ENCODE measurements at regions not wholly inside any gene's neighbourhood (a gene's known extent, or its start where the extent isn't known, plus 50 kb on each side); places are given as distances from the start of the nearest gene placed in this dataset.
A peak's percentile ranks its signal among the peaks of the same experiment; 100 is the strongest.

- DNase-seq (ENCODE audit: low read depth): no peak
- TF ChIP-seq, protein P1, sequence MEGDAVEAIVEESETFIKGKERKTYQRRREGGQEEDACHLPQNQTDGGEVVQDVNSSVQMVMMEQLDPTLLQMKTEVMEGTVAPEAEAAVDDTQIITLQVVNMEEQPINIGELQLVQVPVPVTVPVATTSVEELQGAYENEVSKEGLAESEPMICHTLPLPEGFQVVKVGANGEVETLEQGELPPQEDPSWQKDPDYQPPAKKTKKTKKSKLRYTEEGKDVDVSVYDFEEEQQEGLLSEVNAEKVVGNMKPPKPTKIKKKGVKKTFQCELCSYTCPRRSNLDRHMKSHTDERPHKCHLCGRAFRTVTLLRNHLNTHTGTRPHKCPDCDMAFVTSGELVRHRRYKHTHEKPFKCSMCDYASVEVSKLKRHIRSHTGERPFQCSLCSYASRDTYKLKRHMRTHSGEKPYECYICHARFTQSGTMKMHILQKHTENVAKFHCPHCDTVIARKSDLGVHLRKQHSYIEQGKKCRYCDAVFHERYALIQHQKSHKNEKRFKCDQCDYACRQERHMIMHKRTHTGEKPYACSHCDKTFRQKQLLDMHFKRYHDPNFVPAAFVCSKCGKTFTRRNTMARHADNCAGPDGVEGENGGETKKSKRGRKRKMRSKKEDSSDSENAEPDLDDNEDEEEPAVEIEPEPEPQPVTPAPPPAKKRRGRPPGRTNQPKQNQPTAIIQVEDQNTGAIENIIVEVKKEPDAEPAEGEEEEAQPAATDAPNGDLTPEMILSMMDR (conservative IDR thresholded peaks at IDR 0.05; ENCODE audit: low read depth, low read length): no peak
- no peak overlapping the region for H3K4me3 ChIP-seq (ENCODE audit: low read length)
Observed at GRCh38 chr11:116301141-116301540, 471.6 kb downstream of the BUD13 start.

GRCh38 chr11:116300232-116300631 is 472.6 kb downstream of the BUD13 start:
- H3K4me3 ChIP-seq (ENCODE audit: low read length): no peak overlapping the region
- TF ChIP-seq, protein P1 (conservative IDR thresholded peaks at IDR 0.05; ENCODE audit: low read depth, low read length): no peak
- DNase-seq (ENCODE audit: low read depth): no peak

DNA sequence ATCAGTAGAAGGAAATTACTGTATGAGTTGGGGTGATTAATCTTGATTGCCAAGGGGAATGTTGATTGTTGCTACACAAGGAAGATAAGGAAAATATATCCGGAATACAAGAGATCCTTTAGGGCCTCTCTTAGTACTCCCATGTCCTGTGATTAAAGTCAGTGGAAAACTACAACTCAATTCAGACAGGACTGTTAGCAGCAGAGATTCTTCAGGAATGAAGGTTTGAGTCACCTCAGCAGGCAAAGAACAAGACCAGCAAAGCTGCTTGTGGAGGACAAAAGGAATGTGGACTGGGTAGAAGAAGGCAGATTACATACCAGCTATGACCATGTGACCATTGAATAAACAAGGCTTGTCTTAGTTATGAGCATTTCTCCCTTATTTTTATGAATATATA is 478.2 kb downstream of the BUD13 start:
- DNase-seq (ENCODE audit: low read depth): peak; percentile 30
- TF ChIP-seq, protein P1 (conservative IDR thresholded peaks at IDR 0.05; ENCODE audit: low read depth, low read length): no peak
- H3K4me3 ChIP-seq (ENCODE audit: low read length): no peak overlapping the region

- no peak for DNase-seq (ENCODE audit: low read depth)
- TF ChIP-seq, protein P1 (conservative IDR thresholded peaks at IDR 0.05; ENCODE audit: low read depth, low read length): no peak
- H3K4me3 ChIP-seq (ENCODE audit: low read length): no peak overlapping the region
Observed at GRCh38 chr11:116287866-116288265, 484.9 kb downstream of the BUD13 start.

DNA sequence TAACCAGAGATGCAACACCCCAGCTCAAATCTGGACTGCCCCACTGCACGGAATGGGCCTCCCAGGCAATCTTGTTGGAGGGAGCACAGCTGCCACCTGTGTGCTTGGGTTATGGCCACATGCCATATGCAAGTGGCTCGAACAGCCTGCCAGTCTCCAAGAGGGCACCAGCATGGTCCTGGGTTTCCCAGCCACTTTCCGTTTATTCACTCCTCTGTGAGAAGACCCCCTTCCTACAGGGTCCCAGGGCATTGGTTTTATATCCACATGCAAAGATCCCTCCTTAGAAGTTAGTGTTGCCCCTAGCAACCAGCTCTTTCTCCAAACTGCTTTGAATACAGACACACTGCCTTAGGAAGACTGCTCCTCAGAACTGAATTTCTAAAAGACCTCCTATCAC is 487.8 kb downstream of the BUD13 start:
- TF ChIP-seq, protein P1 (conservative IDR thresholded peaks at IDR 0.05; ENCODE audit: low read depth, low read length): no peak
- DNase-seq (ENCODE audit: low read depth): no peak
- H3K4me3 ChIP-seq (ENCODE audit: low read length): no peak overlapping the region

- no peak for DNase-seq (ENCODE audit: low read depth)
- TF ChIP-seq, protein P1 (conservative IDR thresholded peaks at IDR 0.05; ENCODE audit: low read depth, low read length): no peak
- H3K4me3 ChIP-seq (ENCODE audit: low read length): no peak overlapping the region
Observed at GRCh38 chr11:116283300-116283699, 489.5 kb downstream of the BUD13 start.

- H3K4me3 ChIP-seq (ENCODE audit: low read length): no peak overlapping the region
- TF ChIP-seq, protein P1 (conservative IDR thresholded peaks at IDR 0.05; ENCODE audit: low read depth, low read length): no peak
- DNase-seq (ENCODE audit: low read depth): no peak
Observed at GRCh38 chr11:116282481-116282880, 490.3 kb downstream of the BUD13 start.

All from retinal pigment epithelial cell (primary cell).